ENCODE measurements at regions not wholly inside any gene's neighbourhood (a gene's known extent, or its start where the extent isn't known, plus 50 kb on each side); places are given as distances from the start of the nearest gene placed in this dataset.

DNA sequence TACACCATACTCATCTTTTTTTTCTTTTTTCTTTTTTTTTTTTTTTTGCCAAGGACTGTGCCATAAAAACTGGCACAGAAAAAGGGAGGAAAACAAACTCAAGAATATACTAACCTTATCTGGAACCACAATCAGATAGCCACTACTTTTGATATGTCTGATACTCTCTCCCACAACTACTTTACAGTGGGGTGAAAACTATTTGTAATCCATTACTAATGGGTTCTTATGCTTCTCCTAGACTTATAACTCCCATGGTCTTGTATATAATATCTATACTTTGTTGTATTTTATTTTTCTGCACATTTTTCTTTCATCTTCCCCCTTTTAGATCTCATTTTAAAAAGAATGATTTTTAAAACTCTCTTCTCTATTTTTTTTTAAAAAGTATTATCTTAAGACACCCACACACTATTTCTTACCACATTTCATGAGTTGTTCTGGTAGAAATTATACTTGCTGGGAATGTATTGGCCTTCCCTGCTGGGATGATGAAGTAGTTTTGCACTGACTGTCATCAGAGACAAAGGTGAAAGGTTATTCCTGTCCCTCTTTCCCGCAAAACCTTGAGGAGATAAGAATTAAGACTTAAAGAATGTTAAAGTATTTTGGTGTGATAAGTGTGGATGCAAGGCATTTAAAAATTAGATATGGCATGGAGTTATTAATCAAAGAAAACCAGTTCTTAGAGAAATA, 146.7 kb upstream of the KLF12 start:
- H3K4me3 ChIP-seq (ENCODE audit: control insufficient read depth, low read depth, low read length): no peak overlapping the region
- peak; percentile 27 for DNase-seq (ENCODE audit: low read depth)
- TF ChIP-seq CTCF (conservative IDR thresholded peaks at IDR 0.05; ENCODE audit: control insufficient read depth, insufficient read depth, low read depth, low read length): no peak

DNA sequence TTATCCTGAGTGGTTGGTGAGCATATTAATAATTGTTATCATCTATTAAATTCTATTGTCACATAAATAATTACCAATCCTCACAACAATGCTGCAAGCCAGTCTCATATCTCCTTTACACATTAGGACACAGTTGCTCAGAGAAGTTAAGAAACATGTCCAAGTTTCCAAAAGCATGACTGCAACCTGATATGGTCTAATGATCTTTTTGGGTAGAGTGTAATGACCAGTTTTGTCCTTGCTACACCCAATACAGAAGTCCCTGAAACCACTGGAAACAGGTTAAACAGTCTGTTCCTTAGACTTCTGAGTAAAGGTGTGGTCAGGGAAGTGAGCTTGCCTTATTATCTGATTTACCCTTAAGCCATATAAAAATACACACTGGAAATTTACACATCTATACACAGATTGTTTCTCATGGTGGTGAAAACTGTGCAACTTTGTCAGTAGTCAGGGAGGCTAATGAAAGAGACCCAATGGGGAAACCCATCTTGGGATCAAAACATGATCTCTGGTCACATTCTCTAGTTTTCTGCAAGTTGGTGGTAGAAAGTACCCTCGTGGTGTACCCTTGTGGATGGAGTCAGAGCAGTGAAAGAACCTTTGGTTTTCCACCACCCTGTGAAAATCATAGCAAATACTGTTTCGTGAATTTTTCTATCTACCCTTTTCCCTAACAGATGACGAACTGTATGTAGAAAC, 146.0 kb upstream of the KLF12 start:
- no peak for TF ChIP-seq CTCF (conservative IDR thresholded peaks at IDR 0.05; ENCODE audit: control insufficient read depth, insufficient read depth, low read depth, low read length)
- DNase-seq (ENCODE audit: low read depth): no peak
- H3K4me3 ChIP-seq (ENCODE audit: control insufficient read depth, low read depth, low read length): no peak overlapping the region

GRCh38 chr13:74278901-74279300, 144.7 kb upstream of the KLF12 start:
- DNase-seq (ENCODE audit: low read depth): no peak
- TF ChIP-seq CTCF (conservative IDR thresholded peaks at IDR 0.05; ENCODE audit: control insufficient read depth, insufficient read depth, low read depth, low read length): no peak
- no peak overlapping the region for H3K4me3 ChIP-seq (ENCODE audit: control insufficient read depth, low read depth, low read length)

DNA sequence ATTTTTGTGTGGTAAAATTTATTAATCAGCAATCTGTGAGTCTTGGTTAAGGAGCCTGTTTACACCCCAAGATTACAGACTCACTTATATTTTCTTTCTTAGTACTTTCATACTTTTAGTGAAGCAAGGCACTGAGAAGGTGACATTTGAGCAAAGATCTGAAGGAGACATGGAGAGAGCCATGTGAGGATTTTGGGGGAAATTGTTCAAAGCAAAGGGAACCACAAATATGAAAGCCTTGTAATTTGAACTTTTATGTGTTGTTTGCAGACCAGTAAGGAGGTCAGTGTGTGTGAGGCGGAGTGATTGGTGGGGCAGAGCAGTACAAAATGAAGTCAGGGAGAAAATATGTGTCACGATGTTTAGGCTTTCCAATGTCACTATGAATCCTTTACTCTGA, 140.7 kb upstream of the KLF12 start:
- DNase-seq (ENCODE audit: low read depth): no peak
- H3K4me3 ChIP-seq (ENCODE audit: control insufficient read depth, low read depth, low read length): no peak overlapping the region
- no peak for TF ChIP-seq CTCF (conservative IDR thresholded peaks at IDR 0.05; ENCODE audit: control insufficient read depth, insufficient read depth, low read depth, low read length)

DNA sequence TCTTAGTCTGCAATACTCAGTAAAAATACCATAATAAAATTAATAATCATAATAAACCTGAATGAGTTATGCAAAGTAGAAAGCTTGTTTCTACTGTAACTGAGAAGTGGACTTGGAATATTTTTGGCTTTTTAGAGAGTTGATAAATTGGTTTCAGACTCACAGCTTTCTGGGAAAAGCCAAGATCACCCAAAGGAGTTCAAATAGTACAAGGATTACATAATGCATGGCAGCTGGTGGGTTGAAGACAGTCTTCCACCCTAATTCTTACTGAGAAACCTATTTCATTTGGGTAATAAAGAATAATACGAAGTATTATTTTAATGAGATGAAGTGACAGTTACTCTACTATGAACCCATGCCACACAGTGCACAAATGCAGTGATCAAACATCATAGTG, 139.4 kb upstream of the KLF12 start:
- H3K4me3 ChIP-seq (ENCODE audit: control insufficient read depth, low read depth, low read length): no peak overlapping the region
- no peak for TF ChIP-seq CTCF (conservative IDR thresholded peaks at IDR 0.05; ENCODE audit: control insufficient read depth, insufficient read depth, low read depth, low read length)
- DNase-seq (ENCODE audit: low read depth): no peak

GRCh38 chr13:74272826-74273225, 138.6 kb upstream of the KLF12 start:
- TF ChIP-seq CTCF (conservative IDR thresholded peaks at IDR 0.05; ENCODE audit: control insufficient read depth, insufficient read depth, low read depth, low read length): no peak
- DNase-seq (ENCODE audit: low read depth): no peak
- H3K4me3 ChIP-seq (ENCODE audit: control insufficient read depth, low read depth, low read length): no peak overlapping the region
